C1 segment of cervical spinal cord (tissue), 14 donors: ENCODE measurements at regions not wholly inside any gene's neighbourhood (a gene's known extent, or its start where the extent isn't known, plus 50 kb on each side); places are given as distances from the start of the nearest gene placed in this dataset.

Experiments used
- DNase-seq, 14 donors: peaks; one replicate each; lab custom pipeline; 2025; lab: John Stamatoyannopoulos, UW

DNA sequence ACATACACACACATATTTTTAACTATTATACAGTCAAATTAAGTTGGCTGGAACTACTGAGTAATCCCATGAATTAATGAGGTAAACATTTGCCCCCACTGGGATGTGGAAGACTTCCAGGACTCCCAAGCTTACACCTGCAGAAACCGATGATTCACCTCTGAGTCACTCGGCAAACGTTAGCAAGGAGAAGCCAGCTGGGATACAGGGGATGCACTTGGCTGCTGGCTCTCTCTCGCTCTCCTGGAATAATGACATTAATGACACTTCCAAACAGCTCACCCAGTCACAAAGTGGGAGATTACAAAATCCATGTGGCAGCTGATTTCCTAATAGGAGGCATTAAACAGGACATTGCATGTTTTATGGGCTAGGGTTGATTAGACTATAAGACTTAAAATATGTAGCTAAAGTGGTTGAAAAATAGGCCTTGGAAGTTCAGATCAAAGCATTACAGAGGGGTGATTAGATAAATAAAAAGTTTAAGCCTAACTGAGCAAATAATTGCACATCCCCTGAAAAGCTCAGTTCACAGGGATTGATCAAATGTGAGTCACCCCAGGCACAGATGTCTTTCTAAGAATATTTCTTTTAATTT is 500.9 kb downstream of the SOX2 start:
- DNase-seq = peak in 2 of 14 donors; percentile 16 to 58

DNA sequence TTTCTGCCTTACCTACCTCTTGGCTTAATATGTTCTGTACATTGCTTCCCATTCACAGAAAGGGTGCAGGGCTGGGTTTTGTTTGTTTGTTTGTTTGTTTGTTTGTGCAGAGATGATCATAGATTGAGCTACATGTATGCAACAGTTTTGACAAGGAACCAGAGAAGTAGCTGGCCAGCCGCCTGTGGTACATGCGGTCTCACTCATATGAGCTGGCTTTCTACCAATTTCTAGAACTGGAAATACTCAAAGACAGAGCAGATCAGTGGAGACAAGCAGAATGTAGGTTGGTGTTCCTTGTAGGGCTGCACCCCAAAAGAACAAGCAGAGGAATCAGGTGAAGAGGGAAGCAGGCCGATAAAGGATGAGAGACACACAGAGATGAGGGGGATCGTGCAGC is 502.7 kb downstream of the SOX2 start:
- DNase-seq = no peak

DNA sequence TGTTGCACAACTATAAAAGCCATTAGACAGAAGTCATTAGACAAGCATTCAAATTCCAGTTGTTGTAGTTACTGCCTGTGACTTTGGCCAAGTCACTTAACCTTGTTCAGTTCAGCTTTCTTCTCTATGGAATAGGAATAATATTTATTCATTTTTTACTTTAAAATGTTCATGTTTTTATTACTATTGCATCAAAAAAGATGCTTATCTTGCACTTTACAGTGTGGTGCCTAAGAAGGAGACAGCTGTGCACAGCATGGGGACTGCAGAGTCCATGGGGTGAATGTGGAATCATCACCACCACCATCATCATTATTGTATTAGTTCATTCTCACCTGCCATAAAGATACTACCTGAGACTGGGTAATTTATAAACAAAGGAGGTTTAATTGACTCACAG is 504.2 kb downstream of the SOX2 start:
- no peak for DNase-seq

DNA sequence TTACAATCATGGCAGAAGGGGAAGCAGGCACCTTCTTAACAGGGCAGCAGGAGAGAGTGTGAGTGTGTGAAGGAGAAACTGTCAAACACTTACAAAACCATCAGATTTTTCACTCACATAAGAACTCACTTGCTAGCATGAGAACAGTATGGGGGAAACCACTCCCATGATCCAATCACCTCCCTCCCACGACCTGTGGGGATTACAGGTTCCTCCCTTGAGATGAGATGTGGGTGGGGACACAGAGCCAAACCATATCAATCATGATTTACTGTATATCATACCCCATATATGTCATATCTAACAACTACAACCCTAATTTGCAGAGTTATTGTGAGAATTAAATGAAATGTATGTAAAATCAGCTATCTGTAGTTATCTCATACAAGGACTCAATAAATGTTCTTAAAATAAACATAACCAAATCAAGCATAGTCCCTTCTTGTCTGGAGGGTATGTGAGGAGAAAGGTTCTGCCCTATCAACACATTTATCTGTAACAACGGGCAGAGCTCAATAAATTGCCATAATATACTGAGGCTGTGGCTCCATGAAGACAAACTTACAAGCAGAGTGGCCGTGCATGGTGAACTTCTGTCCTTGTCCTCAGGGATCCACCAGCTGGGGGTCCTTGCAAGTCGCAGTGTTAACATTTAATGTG is 504.7 kb downstream of the SOX2 start:
- DNase-seq = no peak

DNA sequence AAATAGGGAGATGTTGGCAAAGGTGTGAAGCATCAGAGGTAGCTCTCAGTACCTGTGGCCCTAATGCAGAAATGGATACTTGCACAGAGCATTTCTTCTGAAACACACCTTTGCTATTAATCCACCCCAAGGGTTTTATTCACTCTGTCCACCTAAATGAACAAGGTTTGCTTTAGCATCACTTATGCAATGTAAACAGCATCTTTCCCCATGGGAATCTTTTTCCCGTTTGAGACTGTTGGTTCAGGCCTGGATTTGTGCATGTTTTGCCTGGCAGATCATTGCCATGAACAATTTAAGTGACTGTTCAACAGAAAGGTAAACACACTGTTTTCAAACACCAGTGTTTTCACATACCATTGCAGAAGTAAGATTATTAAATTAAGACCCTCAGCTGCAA is 508.3 kb downstream of the SOX2 start:
- no peak for DNase-seq

DNA sequence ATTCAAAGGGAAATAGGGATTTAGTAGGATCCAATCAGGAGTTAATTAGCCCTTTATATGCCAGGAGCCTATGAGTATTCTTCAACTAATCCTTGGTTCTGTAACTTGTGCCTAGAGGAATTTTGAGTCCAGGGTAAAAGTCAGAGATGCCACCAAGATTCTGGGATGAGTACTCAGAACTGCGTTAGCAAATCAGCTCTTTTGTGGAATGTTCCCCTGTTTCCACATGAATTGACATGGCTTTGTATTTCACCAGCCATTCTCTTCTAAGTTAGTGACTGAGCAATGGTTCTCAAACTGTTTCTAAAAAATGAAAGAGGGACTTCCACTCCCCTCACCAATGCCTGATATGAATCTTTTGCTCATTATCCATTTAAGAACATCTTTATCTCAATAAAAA is 508.7 kb downstream of the SOX2 start:
- DNase-seq = no peak

DNA sequence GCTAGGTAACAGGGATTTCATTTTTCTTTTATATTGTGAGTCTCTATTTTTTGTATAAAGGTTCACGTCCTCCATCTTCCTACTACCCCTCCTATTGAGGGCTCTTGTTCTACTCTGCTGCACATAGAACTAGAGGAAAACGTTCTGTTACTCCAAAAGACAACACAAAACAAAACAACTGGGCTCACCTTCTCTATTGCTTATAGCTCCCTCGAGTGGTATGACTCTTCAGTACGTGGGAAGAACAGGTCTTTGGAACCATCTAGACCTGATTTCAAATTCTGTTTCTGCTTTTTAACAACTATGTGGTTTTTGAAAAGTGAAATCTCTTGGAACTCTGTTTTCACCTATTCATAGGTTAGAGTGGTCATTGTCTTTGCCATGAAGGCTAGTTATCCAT is 515.3 kb downstream of the SOX2 start:
- no peak for DNase-seq

DNA sequence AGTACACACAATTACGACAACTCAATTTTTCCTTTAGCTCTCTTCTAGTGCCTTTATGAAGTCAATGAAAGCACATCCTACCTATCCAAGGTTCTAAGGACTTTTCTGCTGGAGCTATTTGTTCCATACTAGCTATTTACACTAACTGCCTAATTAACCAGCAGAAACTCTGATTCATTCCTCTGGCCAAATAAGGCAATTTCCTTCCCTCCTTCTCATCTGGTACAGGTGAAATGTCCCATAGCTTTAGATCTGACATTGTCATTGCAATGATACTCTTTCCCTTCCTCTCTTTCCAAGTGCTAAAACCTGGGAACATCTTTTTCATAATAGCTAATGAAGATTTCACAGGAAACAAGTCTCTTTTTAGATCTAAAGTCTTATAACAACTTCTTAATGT is 521.7 kb downstream of the SOX2 start:
- no peak for DNase-seq

DNA sequence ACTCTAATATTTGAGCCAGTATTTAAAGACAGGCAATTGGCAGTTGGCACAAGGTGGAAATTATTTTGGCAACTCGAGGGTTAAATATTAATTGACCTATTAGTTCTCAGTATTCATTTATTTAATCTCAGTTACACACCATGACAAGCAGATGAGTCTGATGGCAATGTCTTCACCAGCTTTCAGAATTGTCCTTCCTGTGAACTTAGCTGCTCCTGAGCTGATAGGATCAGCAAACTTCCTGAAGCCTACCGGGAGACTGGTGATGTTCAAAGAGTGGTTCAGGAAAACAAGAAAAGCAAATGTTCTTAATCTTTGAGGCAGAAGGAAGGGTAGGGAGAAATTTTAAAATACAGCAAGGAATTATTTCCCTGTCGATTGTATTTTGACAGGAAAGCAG is 522.2 kb downstream of the SOX2 start:
- DNase-seq = no peak

DNA sequence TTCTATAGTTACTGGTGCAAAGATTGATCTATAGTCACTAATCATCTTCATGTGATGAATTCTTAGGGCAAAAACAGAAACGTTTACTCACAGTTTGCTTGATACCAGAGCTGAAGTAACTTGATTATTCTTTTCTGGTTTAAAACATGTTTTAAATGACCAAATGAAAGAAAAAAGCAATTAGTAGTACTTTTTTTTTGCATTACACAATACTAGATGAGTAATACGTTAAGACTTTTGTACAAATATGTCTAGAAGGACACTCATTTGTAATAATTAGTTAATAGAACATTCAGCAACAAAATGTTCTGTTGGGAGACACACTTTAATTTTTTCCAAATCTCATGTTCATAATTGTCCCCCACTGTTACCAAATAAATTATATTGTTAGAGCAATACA is 523.2 kb downstream of the SOX2 start:
- DNase-seq = no peak

DNA sequence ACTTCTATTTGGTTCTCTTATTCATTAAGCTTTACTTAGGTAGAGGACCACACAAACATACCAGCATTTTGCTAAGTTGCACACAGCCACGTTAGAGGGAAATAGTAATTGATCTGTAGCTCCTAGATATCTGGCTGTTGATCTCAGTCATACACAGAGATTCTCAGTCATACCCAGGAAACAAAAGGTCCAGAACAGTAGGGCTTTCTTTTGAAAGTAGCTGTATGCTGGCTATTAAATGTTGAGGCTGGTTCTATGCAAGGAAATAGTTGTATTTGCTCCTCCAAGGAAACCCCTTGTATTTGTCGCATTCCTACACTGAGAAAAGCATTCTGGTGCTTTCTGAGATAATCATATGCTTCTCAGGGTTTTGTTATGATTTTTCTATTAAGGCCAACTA is 523.8 kb downstream of the SOX2 start:
- DNase-seq = peak in 1 of 14 donors; percentile 23

DNA sequence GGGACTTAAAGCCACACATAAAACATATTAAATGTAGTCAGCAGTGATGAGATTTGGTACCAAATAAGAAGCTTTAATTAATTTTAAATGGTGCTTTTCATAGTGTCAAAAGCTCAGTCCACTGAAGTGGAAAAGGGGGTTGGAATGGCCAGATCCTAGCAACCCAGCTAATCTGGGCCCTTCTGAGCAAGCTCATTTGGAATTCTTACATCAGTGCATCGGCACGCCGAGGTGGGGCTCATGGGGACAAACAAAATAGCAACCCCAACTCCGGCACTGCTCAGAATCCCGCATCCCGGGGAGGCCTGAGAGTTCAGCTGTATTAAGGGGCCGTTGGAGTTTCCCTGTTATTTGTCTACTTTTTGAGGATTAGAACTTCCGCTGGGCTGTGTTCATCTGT is 526.4 kb downstream of the SOX2 start:
- peak in 10 of 14 donors; percentile 12 to 64 (median 50) for DNase-seq

DNA sequence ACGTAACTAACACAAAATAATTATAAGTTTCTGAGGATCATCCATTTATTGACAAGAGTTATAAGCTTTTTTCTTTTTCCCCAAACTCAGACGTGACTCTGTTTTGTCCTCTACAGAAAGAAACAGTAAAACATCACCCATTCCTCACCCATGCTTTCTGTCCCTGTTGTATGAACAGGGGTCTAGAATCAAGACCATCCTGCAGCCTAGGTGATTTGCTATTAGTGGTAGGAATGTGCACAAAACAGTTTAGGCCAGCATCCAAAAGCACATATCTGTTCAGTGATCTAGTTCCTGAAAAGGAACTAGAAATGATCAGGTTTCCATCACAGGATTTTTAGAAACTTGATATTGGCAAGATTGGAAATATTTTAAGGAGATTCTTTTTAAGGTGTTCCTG is 527.6 kb downstream of the SOX2 start:
- DNase-seq = no peak

DNA sequence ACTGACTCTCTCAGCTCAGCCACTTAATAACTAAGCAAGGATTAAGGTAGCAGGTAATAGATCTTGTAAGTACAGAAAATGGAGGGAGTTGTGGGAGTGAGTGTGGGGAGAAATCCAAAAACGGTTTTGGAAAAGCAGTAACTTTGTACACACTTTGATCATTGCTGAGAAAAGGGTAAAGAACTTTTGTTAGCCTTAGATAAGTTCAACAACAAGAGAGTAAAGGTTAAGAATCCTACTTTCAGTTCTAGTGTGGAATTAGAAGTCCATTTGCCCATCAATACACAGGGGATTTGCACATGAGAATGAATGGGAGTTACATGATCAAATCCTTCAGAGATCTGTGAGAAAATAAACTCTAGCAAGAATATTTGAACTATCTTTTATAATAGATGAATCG is 528.7 kb downstream of the SOX2 start:
- DNase-seq = no peak

DNA sequence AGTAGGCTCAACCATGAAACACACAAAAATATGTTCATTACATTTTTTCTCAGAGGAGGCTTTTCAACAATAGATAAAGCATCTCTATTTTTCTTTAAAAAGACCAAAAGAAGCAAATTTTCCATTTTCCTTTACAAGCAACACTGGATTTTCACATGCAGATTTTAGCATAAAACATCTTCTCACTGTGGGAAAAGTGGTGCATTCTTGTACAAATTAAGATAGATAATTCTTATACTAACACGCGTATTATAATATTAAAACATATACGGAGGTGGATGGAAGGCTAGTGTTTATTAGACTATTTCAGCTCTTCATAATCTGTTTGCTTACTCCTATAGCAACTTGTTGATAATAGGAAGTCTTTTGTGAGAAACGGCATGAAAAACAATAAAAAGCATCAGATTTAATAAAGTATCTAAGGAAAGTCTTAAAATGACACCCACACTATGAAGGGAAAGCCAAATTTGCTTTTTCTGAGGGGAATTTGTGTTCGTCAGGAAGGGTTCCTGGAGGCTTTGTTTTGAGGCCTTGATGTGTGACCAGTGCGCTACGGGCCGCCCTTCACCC is 529.6 kb downstream of the SOX2 start:
- DNase-seq = peak in 1 of 14 donors; percentile 30

DNA sequence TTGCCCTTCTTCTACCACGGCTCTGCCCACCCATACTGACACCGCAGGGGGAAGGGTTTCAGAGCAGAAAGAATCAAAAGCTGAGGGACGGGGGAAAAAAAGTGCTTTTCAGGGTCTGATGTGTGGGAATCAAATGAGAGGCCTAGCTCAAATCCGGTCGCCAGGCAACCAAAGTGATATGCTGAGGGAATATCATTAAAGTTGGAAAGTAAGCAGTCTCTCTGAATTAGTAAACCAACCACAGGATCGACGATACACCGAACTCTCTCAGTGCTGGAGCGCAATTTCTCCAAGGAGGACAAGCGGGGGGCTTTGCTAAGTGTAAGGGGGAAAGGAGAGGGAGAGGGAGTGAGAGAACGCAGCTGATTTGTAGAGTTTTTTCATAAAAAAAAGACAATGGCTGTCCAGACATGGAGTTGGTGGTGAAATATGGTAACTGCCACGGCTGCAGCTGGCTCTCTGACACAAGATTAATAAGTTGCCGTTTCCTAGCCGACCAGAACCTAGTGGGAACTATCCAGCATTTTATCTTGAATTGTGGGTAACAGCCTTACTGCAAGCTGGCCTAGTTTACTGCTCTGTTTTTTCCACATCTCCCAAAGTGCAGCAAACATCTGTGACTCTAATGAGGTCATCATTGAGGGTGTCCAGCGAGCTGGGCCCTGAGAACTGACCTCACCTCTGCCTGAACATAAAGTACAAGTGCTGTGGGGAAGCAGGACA is 530.2 kb downstream of the SOX2 start:
- peak in 12 of 14 donors; percentile 30 to 88 (median 77) for DNase-seq

DNA sequence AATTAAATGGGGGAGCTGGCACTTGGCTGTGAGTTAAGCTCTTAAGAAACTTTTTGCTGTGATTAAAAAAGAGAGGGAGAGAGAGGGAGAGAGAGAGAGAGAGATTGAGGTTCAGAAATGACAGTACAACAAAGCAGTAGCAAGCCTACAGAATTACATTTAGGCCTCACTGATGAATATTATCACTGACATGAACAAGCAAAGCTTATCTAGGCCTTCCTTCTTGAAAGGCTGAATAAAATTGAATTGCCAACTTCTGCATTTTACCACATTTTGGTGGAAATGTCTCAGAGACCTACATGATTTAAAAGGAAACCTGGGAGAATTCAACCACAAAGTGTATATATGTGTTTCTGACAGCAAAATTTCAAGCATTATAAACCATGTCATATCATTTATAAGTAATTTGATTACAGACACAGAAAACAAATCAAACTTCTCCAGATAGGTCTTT is 530.8 kb downstream of the SOX2 start:
- no peak for DNase-seq

DNA sequence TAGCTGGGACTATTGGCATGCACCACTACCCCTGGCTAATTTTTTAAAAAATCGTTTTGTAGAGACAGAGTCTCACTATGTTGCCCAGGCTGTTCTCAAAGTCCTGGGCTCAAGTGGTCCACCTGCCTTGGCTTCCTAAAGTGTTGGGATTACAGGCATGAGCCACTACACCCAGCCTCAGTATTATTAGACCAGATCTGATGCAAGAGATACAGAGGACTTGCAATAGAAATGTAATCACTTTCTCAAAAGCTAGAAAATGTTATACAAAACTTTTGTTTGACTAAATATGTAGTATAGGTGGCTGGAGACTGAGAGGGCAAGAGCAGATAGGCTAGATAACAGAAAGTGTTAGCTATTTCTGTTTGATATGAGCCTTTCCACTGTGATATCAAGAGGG is 531.9 kb downstream of the SOX2 start:
- no peak for DNase-seq

DNA sequence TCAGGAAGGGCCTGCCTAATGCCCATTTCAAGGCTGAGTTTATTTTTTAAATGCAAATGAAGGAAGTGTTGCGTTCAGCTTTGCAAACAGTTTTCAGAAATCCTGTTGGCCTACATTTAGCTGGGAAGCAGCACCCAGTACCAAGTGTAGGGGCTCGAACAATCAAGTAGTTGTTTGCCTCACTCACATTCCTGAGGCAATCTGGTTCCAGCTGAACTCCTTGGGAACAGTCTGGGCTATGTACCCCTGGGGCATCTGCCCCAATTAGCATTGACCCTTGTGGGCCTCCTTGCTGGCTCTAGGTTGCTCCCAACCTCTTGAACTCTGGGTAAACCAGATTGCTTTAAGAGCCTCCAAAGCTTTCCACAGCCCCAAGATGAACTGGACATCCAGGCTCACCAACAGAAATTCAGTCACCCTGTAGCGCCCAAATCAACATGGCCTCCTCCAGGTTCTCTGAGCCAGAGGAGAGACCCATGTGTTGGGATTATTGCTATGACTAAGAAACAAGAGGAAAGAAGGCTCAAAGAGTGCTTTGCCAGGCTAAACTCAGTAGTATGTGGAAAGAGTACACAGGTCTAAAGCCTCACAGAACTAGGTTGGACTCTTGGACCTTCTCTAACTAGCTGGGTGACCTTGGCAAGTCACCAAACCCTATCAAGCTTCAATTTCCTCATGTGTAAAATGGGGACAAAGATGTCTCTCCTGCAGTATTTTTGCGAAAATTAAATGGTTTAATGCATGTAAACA is 532.7 kb downstream of the SOX2 start:
- DNase-seq = peak in 3 of 14 donors; percentile 10 to 24 (median 14)

DNA sequence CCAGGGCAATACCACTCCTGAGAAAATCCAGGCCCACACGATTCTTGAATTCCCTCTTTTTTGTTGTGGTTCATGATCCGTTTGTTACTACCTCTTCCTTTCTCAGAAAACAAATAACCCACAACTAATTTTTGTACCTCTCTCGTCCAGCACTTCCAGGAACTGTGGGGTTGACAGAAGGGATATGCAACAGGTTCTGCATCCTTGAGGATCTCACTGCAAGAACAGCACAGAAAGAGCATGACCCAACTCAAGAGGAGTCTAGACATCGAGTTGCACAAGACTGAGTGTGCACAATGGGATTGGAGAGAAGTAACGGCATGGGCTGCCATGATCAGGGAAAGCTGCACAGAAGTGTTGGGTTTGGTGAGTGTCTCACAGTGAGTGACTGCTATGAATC is 533.3 kb downstream of the SOX2 start:
- no peak for DNase-seq

DNA sequence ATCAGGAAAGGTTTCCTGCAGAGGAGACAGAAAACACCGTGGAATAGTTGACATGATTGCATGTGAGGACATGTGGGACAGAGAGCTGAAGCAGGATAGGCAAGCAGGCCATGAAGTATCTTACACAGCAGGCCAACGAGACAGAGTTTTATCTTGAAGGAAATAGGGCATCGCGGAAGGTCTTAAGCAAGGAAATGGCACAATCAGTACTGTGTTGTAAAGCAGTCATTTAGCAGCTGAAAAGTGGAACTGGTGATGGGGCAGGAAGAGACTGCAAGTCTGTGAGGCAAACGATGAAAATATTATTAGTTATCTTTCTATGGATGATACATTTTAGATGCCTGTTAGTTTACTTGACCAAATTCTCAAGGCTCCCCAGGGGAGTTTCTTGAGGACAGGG is 535.1 kb downstream of the SOX2 start:
- no peak for DNase-seq

DNA sequence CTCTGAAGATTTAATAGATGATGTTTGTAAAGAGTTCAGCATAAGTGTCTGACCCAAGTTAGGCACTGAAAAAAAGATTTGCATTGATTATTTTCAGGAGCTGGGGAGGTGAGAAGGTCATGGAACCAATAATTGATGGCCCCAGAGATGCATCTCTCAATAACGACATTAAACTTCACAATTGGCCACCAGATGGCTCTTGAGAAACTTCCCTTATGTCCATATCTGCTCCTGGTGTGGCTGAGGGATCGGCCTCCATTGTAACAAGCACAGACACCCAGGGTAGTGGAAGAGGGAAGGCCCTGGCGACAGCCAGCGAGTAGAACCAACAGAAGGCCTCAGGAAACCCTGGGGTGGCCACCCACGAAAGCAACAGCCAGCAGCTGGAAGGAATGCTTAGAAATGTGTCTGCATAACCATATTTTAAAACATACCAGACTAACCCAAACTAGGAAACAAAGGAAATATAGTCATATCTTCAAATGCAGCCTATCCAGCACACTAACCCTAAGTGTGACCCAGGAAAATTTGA is 536.7 kb downstream of the SOX2 start:
- no peak for DNase-seq
